ENCODE measurements at regions not wholly inside any gene's neighbourhood (a gene's known extent, or its start where the extent isn't known, plus 50 kb on each side); places are given as distances from the start of the nearest gene placed in this dataset.
"Not testable (repeated sequence)": the region's sequence is repeated elsewhere in the genome, so short reads cannot be mapped to it uniquely, and the experiment has no call there.

- Mint-ChIP-seq H3K4me3 (no peak overlapping the region), H3K9me3 (no peaks in the 10 kb centered on the region), H3K4me1 (ENCODE audit: low read depth) (no peaks in the 10 kb centered on the region), H3K27ac (no peak overlapping the region), H3K27me3 (ENCODE audit: low read depth) (peaks cover 4% of the 10 kb centered on the region), H3K36me3 (ENCODE audit: low read depth) (no peaks in the 10 kb centered on the region)
- DNase-seq (ENCODE audit: low spot score) = no peak
Observed at GRCh38 chr2:65595630-65596029, 163.2 kb upstream of the SPRED2 start.

DNA sequence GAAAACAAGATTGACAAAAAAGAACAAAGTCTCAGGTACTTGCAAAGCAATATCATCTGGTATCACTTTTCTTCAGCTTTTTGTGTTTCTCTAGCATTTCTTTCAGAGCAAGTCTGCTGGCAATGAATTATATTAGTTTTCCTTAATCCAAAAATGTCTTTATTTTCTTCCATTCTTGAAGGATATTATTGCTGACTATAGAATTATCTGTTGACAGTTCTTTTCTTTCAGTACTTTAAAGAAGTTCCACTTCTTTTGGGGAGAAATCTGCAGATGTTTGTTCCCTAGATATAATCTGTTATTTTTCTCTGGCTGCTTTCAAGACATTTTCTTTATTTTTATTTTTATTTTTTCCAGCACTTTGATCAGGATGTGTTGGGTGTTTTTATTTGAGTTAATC lies 161.8 kb upstream of the SPRED2 start:
- Mint-ChIP-seq H3K4me3 (no peak overlapping the region), H3K27me3 (ENCODE audit: low read depth) (peaks cover 6% of the 10 kb centered on the region), H3K27ac (no peak overlapping the region), H3K36me3 (ENCODE audit: low read depth) (no peaks in the 10 kb centered on the region), H3K4me1 (ENCODE audit: low read depth) (no peaks in the 10 kb centered on the region), H3K9me3 (no peaks in the 10 kb centered on the region)
- no peak for DNase-seq (ENCODE audit: low spot score)

- no peak overlapping the region for H3K27ac Mint-ChIP-seq
- H3K4me1 Mint-ChIP-seq (ENCODE audit: low read depth) = no peaks in the 10 kb centered on the region
- H3K9me3 Mint-ChIP-seq = no peaks in the 10 kb centered on the region
- no peak overlapping the region for H3K4me3 Mint-ChIP-seq
- peaks cover 2% of the 10 kb centered on the region for H3K27me3 Mint-ChIP-seq (ENCODE audit: low read depth)
- H3K36me3 Mint-ChIP-seq (ENCODE audit: low read depth) = no peaks in the 10 kb centered on the region
- DNase-seq (ENCODE audit: low spot score) = no peak
Observed at GRCh38 chr2:65589667-65590066, 157.3 kb upstream of the SPRED2 start.

DNA sequence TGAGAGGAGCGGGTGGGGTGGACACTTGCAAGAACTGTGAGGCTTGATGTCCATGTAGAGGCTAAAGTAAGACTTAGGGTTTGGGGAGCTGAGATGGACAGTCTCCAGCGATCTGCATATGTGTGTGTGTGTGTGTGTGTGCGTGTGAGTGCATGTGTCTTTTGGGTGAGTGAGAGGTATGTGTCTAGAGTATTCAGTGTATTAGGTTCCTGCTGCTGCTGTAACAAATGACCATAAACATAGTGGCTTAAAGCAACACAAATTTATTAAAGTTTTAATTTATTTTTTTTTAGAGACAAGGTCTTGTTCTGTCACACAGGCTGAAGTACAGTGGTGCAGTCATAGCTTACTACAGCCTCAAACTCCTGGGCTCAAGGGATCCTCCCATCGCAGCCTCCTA lies 155.4 kb upstream of the SPRED2 start:
- no peaks in the 10 kb centered on the region for H3K4me1 Mint-ChIP-seq (ENCODE audit: low read depth)
- no peaks in the 10 kb centered on the region for H3K9me3 Mint-ChIP-seq
- no peak overlapping the region for H3K27ac Mint-ChIP-seq
- H3K27me3 Mint-ChIP-seq (ENCODE audit: low read depth) = peaks cover 2% of the 10 kb centered on the region
- no peak for DNase-seq (ENCODE audit: low spot score)
- H3K36me3 Mint-ChIP-seq (ENCODE audit: low read depth) = no peaks in the 10 kb centered on the region
- no peak overlapping the region for H3K4me3 Mint-ChIP-seq

DNA sequence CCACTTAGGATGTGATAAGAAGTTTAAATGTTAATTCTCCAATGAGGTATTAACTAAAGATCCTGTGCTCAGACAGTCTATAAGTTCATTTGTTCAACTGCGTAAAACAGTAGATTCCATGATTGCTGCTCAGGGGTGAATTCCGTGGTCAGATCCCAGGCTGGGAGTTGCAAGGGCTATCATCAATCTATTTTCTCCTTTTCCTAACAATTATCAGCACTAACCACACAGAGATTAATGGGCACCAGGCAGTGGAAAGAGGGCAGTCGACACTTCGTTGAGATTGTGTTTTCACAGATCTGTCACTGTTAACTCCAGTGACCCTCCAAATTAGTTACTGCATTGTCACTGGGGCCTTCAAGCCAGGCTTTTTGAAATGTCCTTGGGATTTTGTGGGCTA lies 154.1 kb upstream of the SPRED2 start:
- Mint-ChIP-seq H3K27ac (no peak overlapping the region), H3K4me3 (no peak overlapping the region), H3K9me3 (no peaks in the 10 kb centered on the region), H3K27me3 (ENCODE audit: low read depth) (peaks cover 2% of the 10 kb centered on the region), H3K36me3 (ENCODE audit: low read depth) (no peaks in the 10 kb centered on the region), H3K4me1 (ENCODE audit: low read depth) (no peaks in the 10 kb centered on the region)
- no peak for DNase-seq (ENCODE audit: low spot score)

- H3K4me1 Mint-ChIP-seq (ENCODE audit: low read depth) = no peaks in the 10 kb centered on the region
- no peaks in the 10 kb centered on the region for H3K36me3 Mint-ChIP-seq (ENCODE audit: low read depth)
- H3K27me3 Mint-ChIP-seq (ENCODE audit: low read depth) = no peaks in the 10 kb centered on the region
Observed at GRCh38 chr2:65583061-65583460, 150.7 kb upstream of the SPRED2 start.

GRCh38 chr2:65582364-65582763 lies 150.0 kb upstream of the SPRED2 start:
- no peak for DNase-seq (ENCODE audit: low spot score)
- Mint-ChIP-seq H3K27me3 (ENCODE audit: low read depth) (no peaks in the 10 kb centered on the region), H3K27ac (no peak overlapping the region), H3K9me3 (no peaks in the 10 kb centered on the region), H3K4me1 (ENCODE audit: low read depth) (no peaks in the 10 kb centered on the region), H3K4me3 (no peak overlapping the region), H3K36me3 (ENCODE audit: low read depth) (no peaks in the 10 kb centered on the region)

More at GRCh38 chr2:65583061-65583460, 150.7 kb upstream of the SPRED2 start:
- no peak for DNase-seq (ENCODE audit: low spot score)
- Mint-ChIP-seq H3K27ac (no peak overlapping the region), H3K4me3 (no peak overlapping the region), H3K9me3 (no peaks in the 10 kb centered on the region)

GRCh38 chr2:65580824-65581223 lies 148.4 kb upstream of the SPRED2 start:
- Mint-ChIP-seq H3K27ac (no peak overlapping the region), H3K27me3 (ENCODE audit: low read depth) (peaks cover 7% of the 10 kb centered on the region), H3K4me3 (no peak overlapping the region), H3K36me3 (ENCODE audit: low read depth) (no peaks in the 10 kb centered on the region), H3K9me3 (no peaks in the 10 kb centered on the region), H3K4me1 (ENCODE audit: low read depth) (no peaks in the 10 kb centered on the region)
- no peak for DNase-seq (ENCODE audit: low spot score)

DNA sequence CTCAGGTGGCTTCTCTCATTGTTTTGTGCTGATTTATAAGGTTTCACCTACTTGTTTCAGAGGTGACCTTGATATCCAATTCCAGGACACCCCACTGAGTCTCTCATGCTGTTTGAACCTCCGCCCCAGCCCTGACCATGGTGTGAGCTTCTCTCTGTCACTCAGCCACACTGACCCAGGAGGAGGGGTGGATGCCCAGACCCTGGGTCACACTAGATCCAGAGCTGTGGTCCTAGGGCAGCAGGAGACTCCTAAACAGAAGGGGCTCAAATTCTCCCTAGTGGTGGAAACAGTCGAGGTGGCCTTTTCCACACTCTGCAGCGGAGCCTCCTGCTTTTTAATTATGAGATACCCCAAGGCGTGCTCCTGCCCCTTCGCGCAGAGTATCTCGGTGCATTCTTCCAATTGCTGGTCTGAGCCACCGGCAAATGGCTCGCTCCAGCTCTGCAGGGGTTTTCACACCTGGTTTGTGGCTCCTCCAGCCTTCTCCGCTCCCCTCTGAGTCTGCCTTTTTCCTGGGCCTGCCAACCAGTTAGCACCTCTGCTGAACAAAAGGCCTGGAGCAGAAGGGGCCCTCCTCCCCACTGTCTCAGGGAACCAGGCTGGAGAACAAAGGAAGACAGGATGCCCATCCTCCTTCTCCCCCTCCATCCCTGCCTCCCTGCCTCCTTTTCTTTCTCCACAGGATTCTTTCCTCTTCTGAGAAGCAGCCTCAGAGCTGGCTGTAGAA lies 147.3 kb upstream of the SPRED2 start:
- Mint-ChIP-seq H3K9me3 (no peaks in the 10 kb centered on the region), H3K36me3 (ENCODE audit: low read depth) (no peaks in the 10 kb centered on the region), H3K27me3 (ENCODE audit: low read depth) (peaks cover 15% of the 10 kb centered on the region), H3K4me3 (no peak overlapping the region), H3K4me1 (ENCODE audit: low read depth) (no peaks in the 10 kb centered on the region), H3K27ac (no peak overlapping the region)
- DNase-seq (ENCODE audit: low spot score) = no peak

GRCh38 chr2:65577654-65578053 lies 145.3 kb upstream of the SPRED2 start:
- Mint-ChIP-seq H3K9me3 (no peaks in the 10 kb centered on the region), H3K4me1 (ENCODE audit: low read depth) (peaks cover 3% of the 10 kb centered on the region), H3K4me3 (no peak overlapping the region), H3K27me3 (ENCODE audit: low read depth) (peaks cover 18% of the 10 kb centered on the region), H3K36me3 (ENCODE audit: low read depth) (no peaks in the 10 kb centered on the region), H3K27ac (no peak overlapping the region)
- DNase-seq (ENCODE audit: low spot score) = no peak

- no peak overlapping the region for H3K4me3 Mint-ChIP-seq
- H3K36me3 Mint-ChIP-seq (ENCODE audit: low read depth) = no peaks in the 10 kb centered on the region
- H3K4me1 Mint-ChIP-seq (ENCODE audit: low read depth) = peaks cover 3% of the 10 kb centered on the region
- DNase-seq (ENCODE audit: low spot score) = no peak
- no peak overlapping the region for H3K27ac Mint-ChIP-seq
- peaks cover 18% of the 10 kb centered on the region for H3K27me3 Mint-ChIP-seq (ENCODE audit: low read depth)
- H3K9me3 Mint-ChIP-seq = no peaks in the 10 kb centered on the region
Observed at GRCh38 chr2:65576861-65577601, 144.6 kb upstream of the SPRED2 start.

- peaks cover 3% of the 10 kb centered on the region for H3K4me1 Mint-ChIP-seq (ENCODE audit: low read depth)
- peaks cover 18% of the 10 kb centered on the region for H3K27me3 Mint-ChIP-seq (ENCODE audit: low read depth)
- H3K9me3 Mint-ChIP-seq = no peaks in the 10 kb centered on the region
- DNase-seq (ENCODE audit: low spot score) = no peak
- H3K36me3 Mint-ChIP-seq (ENCODE audit: low read depth) = no peaks in the 10 kb centered on the region
- H3K4me3 Mint-ChIP-seq = no peak overlapping the region
- H3K27ac Mint-ChIP-seq = no peak overlapping the region
Observed at GRCh38 chr2:65576278-65576677, 143.9 kb upstream of the SPRED2 start.

DNA sequence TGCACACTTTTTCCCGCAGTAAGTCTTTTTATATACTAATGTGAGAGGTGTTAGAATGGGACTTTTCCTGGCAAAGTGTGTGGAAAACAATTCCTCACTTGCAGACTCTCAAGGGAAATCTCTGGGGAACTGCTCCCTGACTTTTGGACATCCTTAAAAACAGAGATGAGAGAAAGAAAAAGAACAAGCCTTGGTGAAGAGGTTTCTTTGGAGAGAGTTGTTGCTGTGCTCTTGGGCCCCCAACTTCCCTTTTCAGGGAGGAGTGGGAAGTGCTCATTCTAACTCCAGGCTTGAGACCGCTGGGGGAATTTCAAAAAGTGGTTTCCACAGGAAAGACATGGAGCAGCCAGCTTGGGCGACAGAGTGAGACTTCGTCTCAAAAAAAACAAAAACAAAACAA lies 142.6 kb upstream of the SPRED2 start:
- no peak for DNase-seq (ENCODE audit: low spot score)
- Mint-ChIP-seq H3K4me3 (no peak overlapping the region), H3K36me3 (ENCODE audit: low read depth) (no peaks in the 10 kb centered on the region), H3K27ac (no peak overlapping the region), H3K27me3 (ENCODE audit: low read depth) (peaks cover 23% of the 10 kb centered on the region), H3K9me3 (no peaks in the 10 kb centered on the region), H3K4me1 (ENCODE audit: low read depth) (peaks cover 3% of the 10 kb centered on the region)

DNA sequence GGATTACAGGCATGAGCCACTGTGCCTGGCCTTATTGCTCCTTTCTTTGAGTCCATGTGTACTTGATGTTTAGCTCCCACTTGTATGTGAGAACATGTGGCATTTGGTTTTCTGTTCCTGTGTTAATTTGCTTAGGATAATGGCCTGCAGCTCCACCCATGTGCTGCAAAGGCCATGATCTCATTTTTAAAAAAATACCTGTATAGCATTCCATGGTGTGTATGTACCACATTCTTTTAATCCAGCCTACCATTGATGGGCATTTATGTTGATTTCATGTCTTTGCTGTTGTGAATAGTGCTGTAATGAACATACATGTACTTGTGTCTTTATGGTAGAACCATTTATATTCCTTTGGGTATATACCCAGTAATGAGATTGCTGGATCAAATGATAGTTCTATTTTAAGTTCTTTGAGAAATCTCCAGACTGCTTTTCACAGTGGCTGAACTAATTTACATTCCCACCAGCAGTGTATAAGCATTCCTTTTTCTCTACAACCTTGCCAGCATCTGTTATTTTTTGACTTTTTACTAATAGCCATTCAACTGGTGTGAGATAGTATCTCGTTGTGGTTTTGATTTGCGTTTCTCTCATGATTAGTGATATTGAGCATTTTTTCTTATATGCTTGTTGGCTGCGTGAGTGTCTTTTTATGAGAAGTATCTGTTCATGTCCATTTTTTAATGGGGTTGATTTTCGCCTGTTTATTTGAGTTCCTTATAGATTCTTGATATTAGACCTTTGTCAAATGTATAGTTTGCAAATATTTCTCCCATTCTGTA lies 136.4 kb upstream of the SPRED2 start:
- not testable (repeated sequence) for H3K9me3 Mint-ChIP-seq; H3K4me3 Mint-ChIP-seq; H3K36me3 Mint-ChIP-seq (ENCODE audit: low read depth); DNase-seq (ENCODE audit: low spot score); H3K4me1 Mint-ChIP-seq (ENCODE audit: low read depth); H3K27ac Mint-ChIP-seq
- peaks cover 21% of the 10 kb centered on the region for H3K27me3 Mint-ChIP-seq (ENCODE audit: low read depth)

All from T-helper 2 cell treated with Interferon-gamma antibody and Interleukin-4, amounts not matched to agents 5 μg/mL and 100 μg/mL, for 36 hours (primary cell).